Occipital lobe (tissue), 1 donor: ENCODE measurements at regions not wholly inside any gene's neighbourhood (a gene's known extent, or its start where the extent isn't known, plus 50 kb on each side); places are given as distances from the start of the nearest gene placed in this dataset.

Experiments
- DNase-seq: peaks from one replicate; lab custom pipeline; 2025; lab: John Stamatoyannopoulos, UW

DNA sequence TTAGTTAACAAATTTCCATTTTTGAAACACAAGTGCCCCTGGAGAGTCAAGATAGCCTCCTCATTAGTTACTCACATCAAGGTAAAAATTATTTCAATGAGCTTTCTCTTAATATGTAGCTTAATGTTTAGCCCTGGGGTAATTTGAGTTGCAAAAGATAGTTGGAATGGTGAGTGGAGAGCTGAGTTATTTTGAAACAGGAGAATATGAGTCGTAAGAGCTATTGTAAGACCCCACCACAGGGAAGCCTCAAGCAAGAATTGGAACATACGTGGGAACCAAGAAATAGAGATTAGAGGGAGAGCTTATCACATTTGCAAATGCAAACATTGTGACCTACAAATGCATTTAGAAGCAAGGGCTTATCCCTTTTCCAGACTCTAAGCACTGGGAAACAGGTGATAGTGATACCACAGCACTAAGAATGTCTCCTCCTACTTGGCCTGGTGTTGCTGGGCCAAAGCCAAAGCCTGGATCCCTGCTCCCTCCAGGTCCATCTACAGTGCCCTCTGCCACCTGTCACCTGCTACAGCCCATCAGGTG lies 635.1 kb downstream of the PTPRC start:
- DNase-seq: no peak

DNA sequence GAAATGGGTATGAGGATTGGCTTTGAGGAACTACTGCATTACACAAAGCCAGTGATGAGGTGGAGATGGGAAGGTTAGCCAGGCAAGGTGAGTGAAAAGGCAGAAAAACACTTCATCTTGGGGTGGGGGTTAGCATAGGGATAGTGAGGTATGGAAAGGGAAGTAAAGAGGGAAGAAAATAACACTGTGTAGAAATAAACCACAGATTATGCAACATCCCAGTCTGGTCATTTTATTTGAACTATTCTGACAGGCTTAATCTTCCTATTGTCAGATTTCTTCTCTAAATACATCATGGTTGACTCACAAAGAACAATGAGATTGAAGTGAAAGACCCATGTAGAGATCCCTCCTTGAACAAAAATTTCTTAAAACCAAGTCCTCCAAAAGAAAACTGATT lies 640.2 kb downstream of the PTPRC start:
- DNase-seq: no peak

DNA sequence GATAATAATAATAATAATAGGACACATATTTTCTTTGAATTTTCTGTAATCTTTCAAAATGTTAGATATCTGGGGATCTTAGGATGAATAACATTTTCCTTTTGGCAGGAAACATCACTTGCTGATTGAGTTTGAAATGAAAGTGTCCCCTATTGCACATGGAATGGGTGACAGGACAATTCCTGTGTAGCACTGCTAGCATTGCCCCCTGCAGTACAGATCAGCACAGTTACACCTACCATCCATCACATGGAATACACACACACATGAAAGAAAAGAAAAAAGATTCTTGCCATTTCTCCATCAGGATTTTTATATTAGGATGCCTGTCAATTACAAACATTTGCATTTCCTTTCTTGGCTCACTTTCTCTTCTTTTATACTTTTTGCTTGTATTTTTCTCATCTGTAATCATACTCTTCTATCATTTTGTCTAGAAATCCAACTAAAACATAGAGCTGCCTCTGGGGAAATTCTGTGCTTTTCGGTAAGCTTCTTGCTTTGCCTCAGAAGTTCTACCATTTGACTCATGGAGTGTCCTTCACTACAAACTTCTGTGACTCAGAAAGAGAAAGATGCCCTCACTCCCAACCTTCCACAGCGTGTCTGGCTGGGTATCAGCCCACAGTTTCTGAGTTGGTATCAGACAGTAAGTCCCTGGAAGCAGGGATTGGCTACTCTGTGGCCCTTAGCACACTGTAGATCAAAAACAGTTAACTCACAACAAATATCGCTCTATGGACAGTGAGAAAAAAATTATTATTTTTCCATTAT lies 641.2 kb downstream of the PTPRC start:
- DNase-seq: no peak

DNA sequence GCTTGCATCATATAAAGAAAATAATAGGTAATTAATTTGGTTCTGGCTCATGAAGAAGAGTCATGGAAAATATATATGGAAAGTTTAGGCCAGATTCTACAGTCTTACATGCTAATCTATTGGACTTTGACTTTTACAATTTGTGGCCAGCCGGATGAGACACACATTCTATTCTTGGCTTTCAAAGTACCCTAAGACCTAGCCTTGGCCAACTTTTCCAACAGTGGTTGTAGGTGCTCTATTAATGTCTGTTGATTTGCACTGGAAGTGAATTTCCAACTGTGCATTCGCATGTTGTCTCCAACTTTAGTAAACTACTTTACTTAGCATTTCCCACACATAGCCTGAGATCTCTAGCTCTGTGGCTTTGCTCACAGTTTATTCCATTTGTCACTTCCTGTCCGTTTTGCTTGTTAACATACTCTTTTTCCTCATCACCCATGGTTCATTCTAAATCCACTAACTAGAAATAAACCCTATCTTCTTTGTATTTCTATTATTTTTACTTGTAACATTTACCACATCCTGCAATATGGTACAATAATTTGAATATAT lies 644.0 kb downstream of the PTPRC start:
- no peak for DNase-seq

DNA sequence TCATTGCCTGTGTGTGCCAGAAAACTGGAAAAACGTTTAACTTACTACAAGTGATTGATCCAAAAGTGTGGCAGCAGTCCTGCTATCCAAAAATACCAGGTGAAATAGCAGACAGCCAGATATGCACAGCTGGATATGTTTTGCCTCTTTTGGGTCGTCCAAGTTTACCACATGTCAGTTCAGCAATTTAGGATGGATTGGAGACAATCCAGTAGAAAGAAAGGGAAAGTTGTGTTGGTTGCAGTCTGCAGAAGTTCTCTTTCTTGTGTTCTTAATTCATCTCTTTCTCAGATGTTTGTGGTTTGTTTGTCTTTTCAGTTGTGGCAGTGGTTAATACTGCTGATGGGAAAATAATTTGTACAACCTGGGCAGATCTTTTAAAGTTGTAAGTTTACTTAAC lies 645.0 kb downstream of the PTPRC start:
- DNase-seq: no peak

DNA sequence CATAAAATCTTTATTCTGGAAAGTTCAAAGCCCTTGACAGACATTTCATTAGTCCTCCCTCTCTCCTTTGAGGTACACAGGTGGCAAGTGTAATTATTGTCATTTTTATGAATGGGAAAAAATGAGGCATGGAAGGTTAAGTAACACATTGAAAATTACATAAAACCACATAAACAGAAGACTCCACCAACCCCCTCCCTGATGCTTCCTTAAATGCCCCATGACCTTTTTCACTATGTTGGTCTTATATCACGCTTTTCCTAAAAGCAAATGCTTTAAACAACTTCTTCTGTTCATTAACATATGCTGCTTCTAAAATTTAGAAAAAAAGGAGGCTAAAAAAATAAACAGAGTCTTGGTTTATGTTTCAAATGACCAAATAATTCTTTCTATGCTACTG lies 648.4 kb downstream of the PTPRC start:
- no peak for DNase-seq

DNA sequence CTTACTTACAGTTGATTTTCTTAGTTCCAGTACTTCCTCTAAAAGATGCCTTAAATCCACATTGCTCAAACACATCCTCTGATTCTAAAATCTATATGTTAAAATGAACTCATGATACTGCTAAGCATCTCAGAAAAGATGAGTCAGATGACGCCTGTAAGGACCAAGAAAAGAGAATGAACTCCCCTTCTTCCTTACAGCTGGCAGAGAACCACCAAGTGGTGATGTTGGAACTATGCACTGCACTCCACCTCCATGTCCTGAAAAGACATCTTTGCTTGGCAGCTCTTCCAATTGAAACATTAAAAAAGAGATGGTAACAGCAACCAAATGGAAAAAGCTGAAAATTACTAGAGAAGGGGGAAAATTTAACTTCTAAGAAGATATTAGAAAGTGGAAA lies 648.8 kb downstream of the PTPRC start:
- DNase-seq: no peak

DNA sequence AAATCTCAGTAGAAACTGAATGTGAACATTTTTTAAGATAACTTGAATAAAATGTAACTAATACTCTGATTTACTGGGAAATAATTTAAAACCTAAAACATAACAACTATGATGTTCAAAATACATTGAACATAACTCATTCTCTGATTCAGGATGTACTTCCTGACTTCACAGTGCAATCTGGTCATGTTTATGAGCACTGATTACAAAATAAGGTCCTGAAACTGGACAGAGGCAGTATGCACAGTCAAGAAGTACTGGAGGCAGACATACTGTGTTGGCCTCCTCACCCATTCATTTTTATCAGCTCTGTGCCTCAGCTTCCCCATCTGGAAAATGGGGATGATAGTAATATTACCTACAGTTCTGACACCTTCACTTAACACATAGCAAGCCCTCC lies 651.3 kb downstream of the PTPRC start:
- no peak for DNase-seq

DNA sequence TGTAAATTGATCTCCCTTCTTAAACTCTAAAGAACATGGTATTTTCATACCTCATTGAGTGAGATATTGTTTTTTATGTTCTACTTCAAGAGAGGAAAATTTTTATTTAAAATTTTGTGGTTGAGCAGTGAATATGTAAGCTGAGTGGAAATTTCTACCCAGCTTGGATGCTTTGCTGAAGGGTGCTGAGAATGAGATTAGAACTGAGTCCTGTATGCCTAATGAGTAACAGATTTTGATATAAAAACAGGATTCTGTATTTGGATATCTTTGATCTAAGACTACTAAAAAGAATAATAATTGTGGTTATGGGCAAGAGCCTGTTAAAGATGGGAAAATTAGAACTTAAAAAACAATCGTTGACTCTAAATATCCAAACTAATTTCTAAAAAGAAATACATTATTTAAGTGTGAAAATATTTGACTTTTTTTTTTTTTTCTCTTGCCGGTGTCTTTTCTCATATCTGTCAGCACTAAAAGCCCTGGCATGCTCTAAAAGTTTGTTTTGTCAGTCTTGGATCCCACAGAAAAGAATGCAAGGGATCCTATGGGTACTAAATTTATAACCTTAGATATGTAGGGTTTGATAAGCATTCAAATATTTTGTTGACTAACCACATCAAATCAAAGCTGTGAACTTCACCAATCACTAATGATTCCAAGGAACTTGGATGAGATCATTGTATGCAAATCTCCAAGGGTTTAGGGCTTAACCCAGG lies 652.3 kb downstream of the PTPRC start:
- no peak for DNase-seq

DNA sequence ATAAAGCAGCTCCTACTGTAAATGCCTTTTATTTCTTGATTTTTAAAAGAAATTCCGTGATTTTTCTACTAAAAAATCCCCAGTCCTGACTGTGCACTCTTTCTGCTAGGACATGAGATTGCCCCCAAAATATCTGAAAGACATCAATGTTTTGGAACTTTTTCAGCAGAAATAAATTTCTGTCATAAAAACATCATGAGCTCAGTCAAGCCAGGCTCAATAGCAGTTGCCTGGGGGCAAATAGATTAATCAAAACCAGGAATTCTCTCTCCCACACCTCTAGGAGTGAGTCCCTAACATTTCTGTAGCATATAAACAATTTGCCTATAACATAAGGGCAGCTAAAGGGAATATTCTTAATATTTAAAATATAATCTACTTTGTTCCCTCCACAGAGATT lies 654.1 kb downstream of the PTPRC start:
- DNase-seq: no peak

DNA sequence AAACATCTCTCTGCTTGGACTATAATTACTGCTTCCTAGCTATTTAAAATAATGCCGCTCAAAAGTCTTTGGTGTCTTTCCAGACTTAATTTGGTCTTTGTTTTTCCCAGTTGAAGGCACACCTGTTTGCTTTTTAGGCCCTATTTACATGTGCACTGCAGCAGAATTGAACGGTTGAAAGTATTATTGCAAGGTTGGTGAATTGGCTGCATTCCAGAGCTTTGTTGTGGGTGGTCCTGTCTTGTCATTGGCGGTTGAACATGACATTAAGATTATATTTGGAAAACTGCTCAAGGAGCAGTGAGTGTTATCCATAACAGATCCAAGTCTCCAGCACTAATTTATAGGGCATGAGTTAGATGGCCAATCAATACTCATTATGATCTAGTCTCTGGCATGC lies 656.3 kb downstream of the PTPRC start:
- DNase-seq: no peak

DNA sequence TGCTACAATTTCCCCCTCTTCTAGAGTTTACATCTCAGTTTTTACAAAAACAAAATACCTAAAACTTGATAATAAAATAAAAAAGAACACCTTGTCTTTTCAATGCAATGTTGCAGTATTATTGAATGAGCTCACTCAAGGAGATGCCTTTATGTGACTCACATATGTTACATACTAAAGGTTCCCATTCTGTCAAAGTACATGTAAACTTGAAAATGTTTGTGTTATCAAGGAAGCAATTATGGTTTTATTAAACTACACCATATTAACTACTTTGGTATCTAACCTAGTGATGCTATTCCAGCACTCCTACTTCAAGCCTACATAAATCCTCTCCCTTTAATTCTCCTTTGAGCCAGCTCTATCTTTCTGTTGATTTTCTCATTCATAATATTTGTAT lies 658.3 kb downstream of the PTPRC start:
- no peak for DNase-seq

DNA sequence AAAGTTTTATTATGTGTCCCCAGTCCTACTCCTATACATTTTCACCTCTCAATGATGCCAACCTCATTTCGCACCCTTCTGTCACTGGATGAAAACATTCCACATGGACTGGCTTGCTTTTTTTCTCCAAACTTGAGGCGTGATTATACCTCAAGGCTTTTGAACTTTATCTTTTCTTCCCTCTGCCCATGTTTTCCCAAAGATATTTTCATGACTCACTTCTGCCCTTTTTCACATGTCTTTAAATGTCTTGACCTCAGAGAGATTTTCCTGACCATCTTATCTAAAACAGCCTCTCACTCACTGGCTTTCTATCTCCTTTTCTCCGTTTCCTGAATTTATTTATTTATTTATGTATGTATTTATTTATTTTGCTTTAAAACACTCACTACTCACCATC lies 659.0 kb downstream of the PTPRC start:
- no peak for DNase-seq

DNA sequence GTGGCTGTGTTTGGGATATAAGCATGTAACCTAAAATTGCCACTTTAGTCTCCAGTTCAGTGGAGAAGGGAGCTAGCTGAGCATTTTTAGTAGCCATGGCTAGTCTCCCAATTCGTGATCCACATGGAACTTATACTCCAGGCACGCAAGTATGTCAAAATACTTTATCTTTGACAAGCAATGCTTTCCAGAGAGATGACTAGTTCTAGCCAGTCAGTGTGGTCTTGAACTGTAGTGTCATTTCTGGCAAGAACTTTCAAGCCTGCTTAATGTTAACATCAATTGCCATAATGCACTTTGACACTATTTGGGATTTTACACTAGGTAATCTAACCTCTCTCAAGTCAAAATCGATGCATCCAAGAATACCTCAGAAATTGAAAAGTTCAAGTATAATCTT lies 660.0 kb downstream of the PTPRC start:
- no peak for DNase-seq

DNA sequence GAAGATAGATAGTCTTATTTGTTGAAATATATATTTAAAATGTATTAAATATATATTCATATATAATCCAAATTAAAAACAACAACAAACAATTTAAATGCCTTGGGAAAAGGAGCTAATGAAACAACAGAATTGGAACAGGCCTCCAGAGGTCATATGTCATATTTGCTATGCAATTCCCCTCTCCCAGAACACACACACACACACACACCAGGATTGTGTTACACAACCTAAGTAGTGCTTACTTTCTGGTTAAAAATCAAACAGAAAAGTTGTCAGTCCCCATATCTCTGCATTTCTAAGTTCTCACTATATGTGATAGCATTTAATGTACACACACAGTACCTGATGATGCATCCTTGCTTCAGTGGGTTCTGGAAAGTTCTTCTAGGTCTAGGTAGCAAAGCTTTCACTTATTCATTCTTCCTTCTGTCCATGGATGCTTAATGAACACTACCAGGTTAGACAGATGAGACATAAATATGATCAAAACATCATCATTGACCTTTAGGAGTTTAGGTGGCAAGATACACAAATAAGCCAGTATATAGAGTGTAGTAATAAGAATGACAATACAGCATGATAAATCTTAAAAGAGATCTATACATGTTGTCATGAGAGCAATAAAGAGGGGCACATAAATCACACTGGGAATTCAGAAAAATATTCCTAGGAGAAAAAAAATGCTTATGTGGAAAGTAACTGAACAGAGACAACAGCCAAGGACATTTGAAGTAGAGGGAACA lies 662.8 kb downstream of the PTPRC start:
- DNase-seq: no peak

DNA sequence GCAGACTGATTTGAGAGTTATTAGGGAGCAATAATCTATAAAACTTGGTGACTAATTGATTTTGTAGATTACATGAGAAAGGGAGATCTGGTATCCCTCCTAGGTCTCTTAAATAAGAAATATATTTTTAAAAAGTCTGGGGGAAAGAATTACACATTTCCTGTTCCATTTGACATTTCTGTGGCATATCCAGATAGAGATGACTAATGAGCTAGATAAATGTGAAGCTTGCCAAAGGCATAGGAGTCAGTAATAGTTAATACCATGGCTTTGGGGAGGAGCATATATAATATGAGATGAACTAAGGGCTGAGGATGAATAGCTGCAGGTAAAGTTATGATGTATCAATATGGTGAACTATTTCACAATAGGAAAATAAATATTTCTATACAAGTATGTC lies 663.7 kb downstream of the PTPRC start:
- no peak for DNase-seq

DNA sequence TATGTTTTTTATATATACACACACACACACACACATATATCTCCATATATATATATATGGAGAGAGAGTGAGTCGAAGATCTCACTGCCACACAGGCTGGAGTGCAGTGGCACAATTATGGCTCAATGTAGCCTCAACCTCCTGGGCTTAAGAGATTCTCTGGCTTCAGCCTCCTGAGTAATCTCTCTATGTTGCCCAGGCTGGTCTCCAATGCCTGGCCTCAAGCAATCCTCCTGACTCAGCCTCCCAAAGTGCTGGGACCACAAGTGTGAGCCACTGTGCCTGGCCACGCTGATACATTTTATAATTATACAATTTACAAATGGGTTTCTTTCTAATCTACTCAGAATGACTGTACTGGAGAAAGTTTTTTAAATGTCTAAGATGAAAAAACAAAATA lies 664.2 kb downstream of the PTPRC start:
- DNase-seq: no peak

DNA sequence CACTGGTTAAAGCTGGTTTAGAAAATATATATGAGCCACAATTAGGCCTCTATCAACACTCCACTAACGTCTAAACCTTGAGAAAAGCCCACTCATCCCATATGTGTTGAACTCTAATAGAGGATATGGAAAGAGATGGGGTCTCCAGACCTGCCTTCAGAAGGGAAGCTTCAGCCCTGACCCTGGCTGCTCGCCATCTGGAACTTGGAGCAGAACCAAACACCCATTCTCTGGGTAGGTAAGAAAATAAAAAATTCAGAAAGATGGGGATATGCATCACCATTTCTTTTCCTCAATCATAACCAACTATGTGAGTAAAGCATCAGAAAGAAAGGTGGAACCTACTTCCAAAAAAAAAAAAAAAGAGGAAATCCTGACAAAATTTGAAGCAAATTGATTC lies 666.2 kb downstream of the PTPRC start:
- no peak for DNase-seq

DNA sequence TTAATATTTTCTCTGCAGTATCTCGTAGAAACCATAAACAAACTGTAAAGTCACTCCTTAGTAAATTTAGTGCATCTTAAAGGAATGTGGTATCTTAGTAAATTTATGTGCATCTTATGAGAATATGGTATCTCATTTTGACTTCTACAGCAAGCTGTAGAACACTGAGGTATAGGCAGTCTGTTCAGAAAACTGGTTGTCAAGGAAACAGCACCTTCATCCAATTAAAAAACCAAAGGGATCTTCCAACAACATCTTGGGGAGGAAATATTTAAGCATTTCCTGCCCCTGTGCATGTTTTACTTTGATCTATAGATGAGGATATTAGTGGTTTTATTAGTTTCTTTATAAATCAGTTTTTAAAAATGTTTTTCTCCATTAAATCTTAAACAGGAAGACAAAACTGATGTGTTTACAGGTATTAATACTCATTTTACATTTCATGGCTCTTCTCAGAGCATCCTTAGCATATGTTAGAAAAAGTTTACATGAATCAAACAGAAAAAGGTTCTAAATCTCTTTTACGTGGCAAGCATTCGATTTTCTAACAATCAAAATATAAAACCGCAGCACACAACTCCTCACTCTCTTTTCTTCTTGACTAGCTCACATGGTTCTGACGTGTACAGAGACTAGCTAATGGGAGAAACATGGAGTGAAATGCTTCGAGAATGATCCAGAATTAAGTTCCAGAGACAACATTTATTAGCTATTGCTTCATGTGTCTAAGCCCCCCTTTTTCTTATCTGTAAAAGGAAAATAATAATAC lies 668.8 kb downstream of the PTPRC start:
- DNase-seq: no peak

DNA sequence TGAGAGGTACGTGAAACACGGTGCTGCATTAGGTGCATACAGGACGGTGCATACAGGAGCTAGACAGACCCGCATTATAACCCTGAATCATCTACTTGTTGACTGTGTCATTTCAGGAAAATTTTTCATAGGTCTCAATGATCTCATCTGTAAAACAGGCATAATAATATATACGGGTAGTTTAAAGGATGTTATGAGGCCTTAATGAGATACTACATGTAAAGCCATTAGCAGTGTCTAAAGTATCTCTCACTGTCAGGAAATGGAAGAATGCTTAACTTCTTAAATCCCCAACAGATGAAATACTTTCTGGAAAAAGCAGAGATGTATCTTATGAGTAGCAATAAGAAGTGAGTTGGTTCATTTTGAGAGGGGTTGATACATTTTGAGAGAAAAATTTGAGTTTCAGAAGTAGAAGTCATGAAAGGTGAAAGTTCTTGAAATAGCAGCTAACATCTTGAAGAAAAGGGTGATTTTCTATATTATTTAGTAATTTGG lies 669.6 kb downstream of the PTPRC start:
- DNase-seq: no peak

DNA sequence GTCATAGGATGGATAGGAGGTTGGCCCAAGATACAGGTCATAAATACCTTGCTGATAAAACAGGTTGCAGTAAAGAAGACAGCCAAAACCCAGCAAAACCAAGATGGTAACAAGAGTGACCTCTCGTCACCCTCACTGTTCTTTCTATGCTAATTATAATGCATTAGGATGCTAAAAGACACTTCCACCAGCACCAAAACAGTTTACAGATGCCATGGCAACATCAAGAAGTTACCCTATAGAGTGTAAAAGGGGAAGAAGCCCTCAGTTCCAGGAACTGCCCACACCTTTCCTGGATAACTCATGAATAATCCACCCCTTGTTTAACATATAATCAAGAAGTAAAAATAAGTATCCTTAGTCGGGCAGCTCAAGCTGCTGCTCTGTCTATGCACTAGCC lies 671.9 kb downstream of the PTPRC start:
- no peak for DNase-seq
